SK-N-SH (cell line): ENCODE measurements at regions not wholly inside any gene's neighbourhood (a gene's known extent, or its start where the extent isn't known, plus 50 kb on each side); places are given as distances from the start of the nearest gene placed in this dataset.

Experiments used
- CTCF ChIA-PET: fragments of 300-600, 350-600 bp; formaldehyde crosslinking; extraction: SDS; loops from one replicate; lab custom pipeline; 2021; lab: Yijun Ruan, JAX
- POLR2A ChIA-PET: fragments of 350-600 bp; sonication (Branson Sonifier 250); formaldehyde crosslinking; extraction: SDS; loops from one replicate; lab custom pipeline; 2020; ENCODE audit warnings: antibody characterized with exemption, inconsistent platforms; lab: Yijun Ruan, JAX
- DNase-seq: peaks from one replicate; pipeline ENCODE4 v3.0.0; 2012
- H2AFZ ChIP-seq: fragments of 200-600 bp; sonication (generic); 2 replicates; pipeline ENCODE4 v1.8.1; 2016; ENCODE audit warnings: antibody characterized with exemption, mild to moderate bottlenecking, low read depth
- H3F3A ChIP-seq: fragments of 200-600 bp; sonication (generic); replicated peaks from 2 replicates; pipeline ENCODE3; 2016; ENCODE audit warnings: antibody characterized with exemption, mild to moderate bottlenecking; ENCODE audit not compliant: insufficient read depth
- H3K27ac ChIP-seq, 2 experiments: fragments of 200-500 bp in 1 of 2; fragments of 200-600 bp in 1 of 2; sonication (Bioruptor generic) in 1 of 2; sonication (generic), shearing (Covaris generic) in 1 of 2; 2 replicates each; pipeline versions ENCODE4 v1.5.1 to v1.6.1; 2014 to 2016; ENCODE audit warnings: low read depth in 2 of 2, inconsistent platforms in 1 of 2, low read length in 1 of 2, mild to moderate bottlenecking in 1 of 2, mixed read lengths in 1 of 2
- H3K27me3 ChIP-seq: fragments of 200-600 bp; sonication (generic), shearing (Covaris generic); 2 replicates; pipeline ENCODE4 v1.6.1; 2016; ENCODE audit warnings: mixed run types; ENCODE audit not compliant: insufficient read depth
- H3K36me3 ChIP-seq, 2 experiments: fragments of 200-500 bp in 1 of 2; fragments of 200-600 bp in 1 of 2; sonication (Bioruptor generic) in 1 of 2; sonication (generic) in 1 of 2; replicated peaks in 1 of 2; 2 replicates each; pipeline versions ENCODE3 to v1.5.1; 2014 to 2016; ENCODE audit warnings: low read length in 1 of 2, mild to moderate bottlenecking in 1 of 2; ENCODE audit not compliant: insufficient read depth in 2 of 2, control insufficient read depth in 1 of 2
- H3K4me1 ChIP-seq, 2 experiments: fragments of 200-500 bp in 1 of 2; fragments of 200-600 bp in 1 of 2; sonication (Bioruptor generic) in 1 of 2; sonication (generic), shearing (Covaris generic) in 1 of 2; 2 replicates each; pipeline versions ENCODE4 v1.5.1 to v1.6.1; 2014 to 2016; ENCODE audit warnings: low read depth in 1 of 2, low read length in 1 of 2, mixed run types in 1 of 2; ENCODE audit not compliant: insufficient read depth in 2 of 2, control insufficient read depth in 1 of 2
- H3K4me2 ChIP-seq: fragments of 200-600 bp; sonication (generic), shearing (Covaris generic); 2 replicates; pipeline ENCODE4 v1.6.1; 2017; ENCODE audit warnings: mixed run types
- H3K4me3 ChIP-seq, 2 experiments: fragments of 200-500 bp in 1 of 2; fragments of 200-600 bp in 1 of 2; sonication (Bioruptor generic) in 1 of 2; sonication (generic), shearing (Covaris generic) in 1 of 2; 2 replicates each; pipeline versions ENCODE4 v1.5.1 to v1.8.1; 2014 to 2016; ENCODE audit warnings: low read depth in 2 of 2, inconsistent platforms in 1 of 2, low read length in 1 of 2, mild to moderate bottlenecking in 1 of 2, mixed read lengths in 1 of 2, moderate library complexity in 1 of 2
- H3K79me2 ChIP-seq: fragments of 200-600 bp; sonication (generic); 2 replicates; pipeline ENCODE4 v1.8.1; 2017; ENCODE audit warnings: mild to moderate bottlenecking; ENCODE audit not compliant: insufficient read depth
- H3K9ac ChIP-seq: fragments of 200-600 bp; sonication (generic); 2 replicates; pipeline ENCODE4 v1.6.1; 2017; ENCODE audit warnings: mixed run types
- H3K9me2 ChIP-seq: fragments of 200-600 bp; sonication (generic); 2 replicates; pipeline ENCODE4 v1.6.1; 2017; ENCODE audit warnings: mixed run types
- H3K9me3 ChIP-seq: fragments of 200-600 bp; sonication (generic); 2 replicates; pipeline ENCODE4 v1.6.1; 2017; ENCODE audit warnings: mixed run types, mild to moderate bottlenecking, moderate library complexity
- H4K20me1 ChIP-seq: fragments of 200-600 bp; sonication (generic); 2 replicates; pipeline ENCODE4 v1.6.1; 2017; ENCODE audit warnings: mild to moderate bottlenecking, mixed run types; ENCODE audit not compliant: insufficient read depth
- CTCF ChIP-seq: fragments of 200-600 bp; sonication (generic); IDR thresholded peaks from 2 replicates; pipeline ENCODE4 v1.6.1; 2017; ENCODE audit warnings: antibody characterized with exemption, mild to moderate bottlenecking, moderate library complexity
- ELF1 ChIP-seq: IDR thresholded peaks from 2 replicates; pipeline ENCODE4 v1.4.0; 2012
- JUND ChIP-seq: IDR thresholded peaks from 2 replicates; pipeline ENCODE4 v1.4.0; 2012
- MEF2A ChIP-seq: IDR thresholded peaks from 2 replicates; pipeline ENCODE4 v1.4.0; 2012; ENCODE audit warnings: low read depth, borderline replicate concordance
- POLR2AphosphoS5 ChIP-seq: IDR thresholded peaks from 2 replicates; pipeline ENCODE4 v1.6.1; 2012; ENCODE audit warnings: low read depth, low read length
- RCOR1 ChIP-seq: fragments of 150-350 bp; IDR thresholded peaks from 2 replicates; pipeline ENCODE4 v1.6.1; 2017; ENCODE audit warnings: antibody characterized with exemption, low read length
- RXRA ChIP-seq: IDR thresholded peaks from 2 replicates; pipeline ENCODE4 v1.4.0; 2012; ENCODE audit warnings: low read depth, mild to moderate bottlenecking, borderline replicate concordance
- SIN3A ChIP-seq: IDR thresholded peaks from 2 replicates; pipeline ENCODE4 v1.6.1; 2012; ENCODE audit warnings: low read depth, mild to moderate bottlenecking, low read length, moderate library complexity, borderline replicate concordance
- SMC3 ChIP-seq: IDR thresholded peaks from 2 replicates; pipeline ENCODE4 v1.6.1; 2012; ENCODE audit warnings: low read depth, low read length, improper control_type of control experiment
- TAF1 ChIP-seq: IDR thresholded peaks from 2 replicates; pipeline ENCODE4 v1.6.1; 2012; ENCODE audit warnings: low read depth, mild to moderate bottlenecking, low read length, moderate library complexity, borderline replicate concordance
- USF2 ChIP-seq: fragments of 150-350 bp; IDR thresholded peaks from 2 replicates; pipeline ENCODE4 v1.6.1; 2017; ENCODE audit warnings: antibody characterized with exemption, low read length, low read depth, borderline replicate concordance
- WGBS: methylation state at CpG from one replicate; pipeline ENCODE4 v1.1.6; 2017; ENCODE audit warnings: low lambda C conversion rate; 5-methylcytosine and 5-hydroxymethylcytosine counted together
- TF ChIP-seq, protein P1 (sequence below): IDR thresholded peaks from 2 replicates; pipeline ENCODE4 v1.4.0; 2012; ENCODE audit warnings: low read depth, borderline replicate concordance

- Histone ChIP-seq H3K36me3 (no peaks in the 10 kb centered on the region), H3K79me2 (no peaks in the 10 kb centered on the region), H3K4me2 (no peak overlapping the region), H3K4me3 (no peak overlapping the region), H3K27ac (no peak overlapping the region), H3K9me3 (no peaks in the 10 kb centered on the region), H2AFZ (no peak overlapping the region), H4K20me1 (no peaks in the 10 kb centered on the region), H3K27me3 (no peaks in the 10 kb centered on the region), H3K4me1 (no peaks in the 10 kb centered on the region), H3K9ac (no peak overlapping the region), H3F3A (no peaks in the 10 kb centered on the region), H3K9me2 (no peaks in the 10 kb centered on the region)
- TF ChIP-seq RCOR1, result no peak
- no peak for TF ChIP-seq USF2
- no peak for DNase-seq
- WGBS, result 2% methylated on average over 2 of the region's 2 CpGs
- ChIA-PET POLR2A (no interaction called here), CTCF (no interaction called here)
These were observed 737.8 kb upstream of the MAP3K7 start for GRCh38 chr6:91324711-91325110.

DNA sequence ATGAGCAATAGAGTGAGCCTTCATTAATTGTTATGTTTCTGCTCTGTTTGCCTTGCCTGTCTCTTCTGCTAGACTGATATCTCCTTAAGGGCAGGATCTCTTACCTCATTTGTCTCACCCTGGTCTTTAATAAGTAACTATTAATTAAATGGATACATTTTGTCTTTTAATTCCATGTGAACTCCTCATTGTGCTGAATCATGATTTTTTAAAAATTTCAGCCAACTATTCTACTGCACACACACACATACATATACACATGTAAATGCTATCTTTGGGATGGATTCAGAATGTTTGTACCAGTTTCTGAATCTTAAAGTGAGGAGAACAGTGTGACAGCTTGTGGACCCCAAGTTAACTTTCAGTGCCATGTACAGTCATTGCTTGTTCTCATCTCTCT is 731.1 kb upstream of the MAP3K7 start:
- ChIA-PET POLR2A (no interaction called here), CTCF (interaction anchor here (1.1 to 1.4 kb wide), 2 partner anchors 12 to 236 kb away, joined by 3 to 5 read pairs; no protein-coding TSS in a partner anchor)
- H3K79me2 ChIP-seq, result no peaks in the 10 kb centered on the region
- H3K27me3 ChIP-seq, result no peaks in the 10 kb centered on the region
- no peak overlapping the region for H3K27ac ChIP-seq
- DNase-seq, result no peak
- H2AFZ ChIP-seq, result no peak overlapping the region
- no peaks in the 10 kb centered on the region for H3K36me3 ChIP-seq
- no peaks in the 10 kb centered on the region for H4K20me1 ChIP-seq
- no peak overlapping the region for H3K4me2 ChIP-seq
- no peak overlapping the region for H3K4me3 ChIP-seq
- TF ChIP-seq SMC3 (no peak), TAF1 (no peak), RXRA (no peak), MEF2A (no peak), CTCF (no peak), JUND (no peak), SIN3A (no peak), ELF1 (no peak), POLR2AphosphoS5 (no peak)
- TF ChIP-seq, protein P1, sequence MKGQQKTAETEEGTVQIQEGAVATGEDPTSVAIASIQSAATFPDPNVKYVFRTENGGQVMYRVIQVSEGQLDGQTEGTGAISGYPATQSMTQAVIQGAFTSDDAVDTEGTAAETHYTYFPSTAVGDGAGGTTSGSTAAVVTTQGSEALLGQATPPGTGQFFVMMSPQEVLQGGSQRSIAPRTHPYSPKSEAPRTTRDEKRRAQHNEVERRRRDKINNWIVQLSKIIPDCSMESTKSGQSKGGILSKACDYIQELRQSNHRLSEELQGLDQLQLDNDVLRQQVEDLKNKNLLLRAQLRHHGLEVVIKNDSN, result no peak
- H3F3A ChIP-seq, result no peaks in the 10 kb centered on the region
- no peak overlapping the region for H3K9ac ChIP-seq
- no peaks in the 10 kb centered on the region for H3K4me1 ChIP-seq
- no peaks in the 10 kb centered on the region for H3K9me3 ChIP-seq
- H3K9me2 ChIP-seq, result no peaks in the 10 kb centered on the region
